ENCODE measurements at regions not wholly inside any gene's neighbourhood (a gene's known extent, or its start where the extent isn't known, plus 50 kb on each side); places are given as distances from the start of the nearest gene placed in this dataset.
"Not testable (repeated sequence)": the region's sequence is repeated elsewhere in the genome, so short reads cannot be mapped to it uniquely, and the experiment has no call there.

GRCh38 chr7:69499-70123, 122.8 kb upstream of the FAM20C start:
- not testable (repeated sequence) for DNase-seq; H3K36me3 Mint-ChIP-seq (ENCODE audit: low read depth); H3K27ac Mint-ChIP-seq; H3K27me3 Mint-ChIP-seq; H3K4me3 Mint-ChIP-seq; H3K9me3 Mint-ChIP-seq; ATAC-seq; H3K4me1 Mint-ChIP-seq

DNA sequence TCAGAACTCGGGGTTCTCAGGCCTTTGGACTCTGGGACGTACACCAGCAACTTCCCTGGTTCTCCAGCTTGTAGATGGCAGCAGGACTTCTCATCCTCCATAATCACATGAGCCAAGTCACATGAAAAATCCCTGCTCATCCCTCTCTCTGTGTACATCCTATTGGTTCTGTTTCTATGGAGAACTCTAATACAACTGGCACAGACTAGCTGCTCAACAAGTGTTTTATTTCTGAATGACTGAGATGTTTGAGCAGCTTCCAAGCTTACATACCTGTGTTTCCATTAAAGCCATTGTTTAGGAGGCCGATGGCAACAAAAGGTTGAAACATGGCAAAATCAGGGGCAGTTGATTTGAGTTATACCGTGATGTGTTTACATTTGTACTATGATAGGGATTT, 122.2 kb upstream of the FAM20C start:
- H3K4me1 Mint-ChIP-seq; H3K27ac Mint-ChIP-seq; H3K4me3 Mint-ChIP-seq; H3K9me3 Mint-ChIP-seq; DNase-seq; H3K27me3 Mint-ChIP-seq; H3K36me3 Mint-ChIP-seq (ENCODE audit: low read depth); ATAC-seq: not testable (repeated sequence)

GRCh38 chr7:70989-71388, 121.4 kb upstream of the FAM20C start:
- not testable (repeated sequence) for H3K4me3 Mint-ChIP-seq; H3K9me3 Mint-ChIP-seq; H3K27me3 Mint-ChIP-seq; H3K36me3 Mint-ChIP-seq (ENCODE audit: low read depth); H3K4me1 Mint-ChIP-seq; H3K27ac Mint-ChIP-seq; DNase-seq; ATAC-seq

DNA sequence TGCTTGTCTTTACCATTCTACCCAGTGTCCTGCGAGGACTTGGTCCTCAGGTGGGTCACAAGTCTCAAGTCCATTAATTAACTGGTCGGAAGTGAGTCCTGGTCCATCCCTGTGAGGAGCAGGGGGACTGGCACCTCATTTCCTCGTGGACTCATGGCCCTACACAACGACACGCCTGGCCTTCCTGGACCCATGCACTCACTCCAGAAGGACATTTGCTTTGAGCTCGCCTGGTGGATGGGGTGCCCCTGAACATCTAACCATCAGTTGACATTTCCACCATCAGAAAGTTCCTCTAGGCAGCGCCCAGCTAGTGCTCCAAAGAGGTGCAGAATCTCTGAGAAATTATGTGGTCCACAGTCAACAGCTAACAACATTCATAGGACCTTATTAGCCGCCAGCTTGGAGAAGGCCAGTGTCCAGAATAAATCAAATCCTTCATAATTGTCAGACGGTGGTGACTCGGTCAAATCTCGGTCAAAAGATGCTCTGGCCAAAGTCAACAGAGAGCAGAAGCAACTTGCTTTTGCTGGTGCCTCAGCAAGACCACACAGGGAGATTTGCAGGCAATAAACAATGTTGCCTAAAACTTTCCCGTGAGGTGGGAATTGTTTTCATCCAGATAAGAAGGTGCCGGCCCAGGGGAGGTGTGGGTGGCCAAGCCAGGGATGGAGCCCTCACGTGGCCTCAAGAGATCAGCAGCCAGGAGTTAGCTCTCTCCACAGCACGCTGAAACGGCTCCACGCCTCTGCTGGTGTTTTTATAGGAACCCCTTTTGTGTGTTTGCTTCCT, 119.9 kb upstream of the FAM20C start:
- ATAC-seq; DNase-seq; H3K36me3 Mint-ChIP-seq (ENCODE audit: low read depth); H3K9me3 Mint-ChIP-seq; H3K4me3 Mint-ChIP-seq; H3K27me3 Mint-ChIP-seq; H3K27ac Mint-ChIP-seq; H3K4me1 Mint-ChIP-seq: not testable (repeated sequence)

DNA sequence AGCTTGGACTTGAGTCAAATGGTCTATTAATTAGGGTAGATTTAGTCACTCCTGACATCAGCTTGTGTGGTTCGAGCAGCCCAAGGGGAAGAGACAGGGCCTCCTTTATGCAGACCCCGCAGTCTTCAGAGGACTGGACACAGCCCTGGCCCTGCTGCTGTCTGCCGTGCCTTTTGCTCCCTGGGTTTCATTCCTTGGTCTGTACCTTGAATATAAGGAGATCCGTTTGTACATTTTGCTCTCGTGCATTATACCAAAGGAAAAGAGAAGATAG, 119.4 kb upstream of the FAM20C start:
- not testable (repeated sequence) for H3K9me3 Mint-ChIP-seq; H3K36me3 Mint-ChIP-seq (ENCODE audit: low read depth); H3K27ac Mint-ChIP-seq; H3K27me3 Mint-ChIP-seq; DNase-seq; ATAC-seq; H3K4me3 Mint-ChIP-seq; H3K4me1 Mint-ChIP-seq

DNA sequence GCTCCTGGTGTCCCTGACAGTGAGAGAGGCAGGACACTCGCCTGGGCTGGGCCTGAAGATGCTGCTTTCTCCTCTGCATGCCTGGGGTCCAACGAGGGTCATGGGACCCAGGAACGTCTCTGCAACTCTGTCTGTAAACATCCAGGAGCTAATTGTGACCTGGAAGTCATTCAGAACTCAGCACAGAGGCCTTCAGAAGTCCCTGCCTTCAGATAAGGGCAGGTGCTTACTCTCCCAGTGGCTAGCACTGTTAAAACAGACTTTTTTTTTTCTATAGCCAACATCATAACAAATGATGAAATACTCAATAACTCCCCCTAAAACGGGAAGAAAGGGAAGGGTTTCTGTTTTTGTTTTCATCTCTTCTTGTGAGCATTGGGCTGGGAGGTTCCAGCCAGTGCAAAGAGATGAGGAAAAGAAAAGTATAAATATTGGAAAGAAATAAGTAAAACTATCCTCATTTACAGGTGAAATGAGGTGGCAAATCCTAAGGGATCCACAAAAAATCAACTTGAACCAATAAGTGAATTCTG, 118.3 kb upstream of the FAM20C start:
- not testable (repeated sequence) for H3K27me3 Mint-ChIP-seq

DNA sequence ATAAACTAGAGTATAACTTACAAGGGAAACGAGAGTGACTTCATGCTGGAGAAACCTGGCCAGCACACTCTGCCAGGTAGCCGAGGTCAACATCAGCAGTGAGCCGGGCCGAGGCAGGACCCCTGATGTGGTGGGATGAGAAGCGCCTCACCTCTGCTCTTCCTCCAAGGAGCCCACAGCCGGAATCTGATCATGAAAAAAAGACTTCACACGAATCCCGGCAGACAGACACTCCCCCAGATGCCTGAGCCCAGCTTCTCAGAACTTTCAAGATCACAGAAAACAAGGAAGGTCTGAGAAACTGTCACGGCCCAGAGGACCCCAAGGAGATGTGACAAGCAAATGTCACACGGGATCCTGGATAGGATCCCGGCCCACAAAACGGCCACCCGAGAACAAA, 116.9 kb upstream of the FAM20C start:
- H3K4me1 Mint-ChIP-seq; H3K4me3 Mint-ChIP-seq; ATAC-seq; H3K36me3 Mint-ChIP-seq (ENCODE audit: low read depth); H3K27ac Mint-ChIP-seq; DNase-seq; H3K27me3 Mint-ChIP-seq; H3K9me3 Mint-ChIP-seq: not testable (repeated sequence)

More for the DNA sequence above, 118.3 kb upstream of the FAM20C start:
- not testable (repeated sequence) for H3K36me3 Mint-ChIP-seq (ENCODE audit: low read depth); DNase-seq; H3K4me1 Mint-ChIP-seq; ATAC-seq; H3K4me3 Mint-ChIP-seq; H3K9me3 Mint-ChIP-seq; H3K27ac Mint-ChIP-seq

DNA sequence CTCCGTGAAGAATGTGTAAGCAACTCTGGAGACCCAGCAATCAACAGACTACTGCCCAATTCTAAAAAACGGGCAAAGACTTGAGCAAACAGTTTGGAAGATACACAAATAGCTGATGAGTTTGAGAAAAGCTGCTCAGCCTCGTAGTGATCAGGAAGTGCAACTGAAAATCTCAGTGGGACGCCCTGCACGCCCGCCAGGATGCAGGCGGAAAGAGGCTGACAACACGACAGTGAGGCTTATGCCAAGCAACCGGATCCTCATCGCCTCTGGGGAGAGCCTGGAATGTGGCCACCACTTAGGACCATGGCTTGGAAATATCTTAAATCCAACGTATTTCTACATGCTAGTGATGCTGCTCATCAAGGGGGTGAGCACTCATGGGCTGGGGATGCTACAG, 116.2 kb upstream of the FAM20C start:
- not testable (repeated sequence) for H3K27me3 Mint-ChIP-seq; H3K27ac Mint-ChIP-seq; DNase-seq; H3K4me3 Mint-ChIP-seq; ATAC-seq; H3K9me3 Mint-ChIP-seq; H3K36me3 Mint-ChIP-seq (ENCODE audit: low read depth); H3K4me1 Mint-ChIP-seq

DNA sequence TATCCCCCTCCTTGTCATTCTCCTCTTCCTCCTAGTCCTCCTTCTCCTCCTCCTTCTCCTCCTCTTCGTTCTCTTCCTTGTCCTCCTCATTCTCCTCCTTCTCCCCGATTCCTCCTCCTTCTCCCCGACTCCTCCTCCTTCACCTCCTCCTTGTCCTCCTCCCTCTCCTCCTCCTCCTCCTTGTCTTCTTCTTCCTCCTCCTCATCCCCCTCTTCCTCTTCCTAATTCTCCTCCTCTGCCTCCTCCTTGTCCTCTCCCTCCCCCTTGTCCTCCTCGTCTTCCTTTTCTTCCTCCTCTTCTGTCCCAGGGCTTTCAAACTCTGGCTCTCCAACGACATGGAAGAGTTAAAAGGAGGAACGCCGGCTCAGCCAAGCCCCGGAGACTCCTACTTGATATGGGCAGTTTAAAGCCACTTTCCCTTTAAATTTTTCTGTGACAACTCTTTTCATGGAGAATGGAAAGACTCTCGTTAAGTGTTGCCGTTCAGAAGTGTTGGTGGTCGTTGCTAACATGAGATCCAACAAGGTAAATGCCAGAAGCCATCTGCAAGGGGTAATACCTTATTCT, 115.5 kb upstream of the FAM20C start:
- ATAC-seq; DNase-seq; H3K27me3 Mint-ChIP-seq; H3K36me3 Mint-ChIP-seq (ENCODE audit: low read depth); H3K27ac Mint-ChIP-seq; H3K4me3 Mint-ChIP-seq; H3K4me1 Mint-ChIP-seq; H3K9me3 Mint-ChIP-seq: not testable (repeated sequence)

GRCh38 chr7:78862-79261, 113.5 kb upstream of the FAM20C start:
- ATAC-seq; DNase-seq; H3K4me3 Mint-ChIP-seq; H3K27me3 Mint-ChIP-seq; H3K9me3 Mint-ChIP-seq; H3K36me3 Mint-ChIP-seq (ENCODE audit: low read depth); H3K4me1 Mint-ChIP-seq; H3K27ac Mint-ChIP-seq: not testable (repeated sequence)

- not testable (repeated sequence) for H3K27me3 Mint-ChIP-seq; H3K4me1 Mint-ChIP-seq; H3K9me3 Mint-ChIP-seq; H3K27ac Mint-ChIP-seq; H3K4me3 Mint-ChIP-seq; ATAC-seq; H3K36me3 Mint-ChIP-seq (ENCODE audit: low read depth); DNase-seq
Measured at GRCh38 chr7:79400-80055, 112.8 kb upstream of the FAM20C start.

- Mint-ChIP-seq H3K9me3 (no peaks in the 10 kb centered on the region), H3K4me1 (no peaks in the 10 kb centered on the region), H3K36me3 (ENCODE audit: low read depth) (no peaks in the 10 kb centered on the region), H3K27me3 (peaks cover 3% of the 10 kb centered on the region), H3K27ac (no peak overlapping the region), H3K4me3 (no peak overlapping the region)
- DNase-seq = no peak
- no peak for ATAC-seq
Measured at GRCh38 chr7:80259-81067, 111.9 kb upstream of the FAM20C start.

DNA sequence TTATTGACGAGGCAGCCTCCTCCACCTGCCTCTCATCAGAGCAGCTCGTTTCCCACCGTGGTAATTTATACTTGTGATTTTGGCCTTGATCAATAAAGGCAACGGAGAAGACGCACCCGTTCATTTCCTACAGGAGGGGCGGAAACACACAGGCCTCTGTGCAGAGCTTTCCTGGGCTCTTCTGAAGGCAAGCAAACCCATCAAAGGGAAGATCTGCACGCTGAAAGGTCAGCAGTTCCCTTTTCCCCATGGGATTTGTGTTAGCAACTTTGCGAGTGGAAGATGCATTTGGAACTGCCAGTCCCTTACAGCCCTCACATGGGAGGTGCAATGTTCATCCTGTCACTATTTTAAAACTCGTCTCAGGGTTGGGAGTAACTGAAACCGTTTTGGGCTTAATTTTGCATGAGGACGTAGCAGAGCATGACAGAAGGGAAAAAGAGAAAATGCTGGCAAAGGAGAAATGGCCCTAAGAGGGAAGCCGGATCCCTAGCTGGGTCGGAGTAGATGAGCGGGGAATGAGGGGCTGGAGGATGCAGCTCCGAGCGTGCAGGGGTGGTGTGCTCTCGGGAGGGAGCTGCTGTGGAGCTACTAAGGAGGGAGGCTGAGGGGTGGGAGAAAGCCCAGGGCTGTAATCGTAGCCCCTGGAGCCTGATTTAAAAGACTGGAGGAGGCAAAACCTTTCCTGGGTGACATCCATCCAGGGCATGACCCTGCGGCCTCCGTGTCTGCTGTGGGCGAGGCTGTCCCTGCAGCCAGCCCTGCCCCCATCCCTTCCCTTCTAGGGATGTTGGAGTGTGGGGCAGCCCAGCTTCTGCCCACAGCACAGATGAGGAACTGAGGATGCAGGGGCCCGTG, 111.1 kb upstream of the FAM20C start:
- no peak for DNase-seq
- no peak for ATAC-seq
- no peaks in the 10 kb centered on the region for H3K36me3 Mint-ChIP-seq (ENCODE audit: low read depth)
- H3K9me3 Mint-ChIP-seq = no peaks in the 10 kb centered on the region
- no peak overlapping the region for H3K4me3 Mint-ChIP-seq
- no peaks in the 10 kb centered on the region for H3K4me1 Mint-ChIP-seq
- peaks cover 3% of the 10 kb centered on the region for H3K27me3 Mint-ChIP-seq
- no peak overlapping the region for H3K27ac Mint-ChIP-seq
